SK-N-MC (cell line): ENCODE measurements at regions not wholly inside any gene's neighbourhood (a gene's known extent, or its start where the extent isn't known, plus 50 kb on each side); places are given as distances from the start of the nearest gene placed in this dataset.

ENCODE experiments used
- EZH2 ChIP-seq: fragments of 200-600 bp; sonication (generic); IDR thresholded peaks from one replicate; pipeline ENCODE4 v1.6.1; 2017; ENCODE audit warnings: antibody characterized with exemption
- FOXP2 ChIP-seq: optimal IDR thresholded peaks from 2 replicates; pipeline ENCODE3; 2011; ENCODE audit warnings: mild to moderate bottlenecking, moderate library complexity; ENCODE audit not compliant: insufficient read depth; ENCODE audit errors: extremely low read length, control extremely low read depth
- POLR2AphosphoS5 ChIP-seq: IDR thresholded peaks from 2 replicates; pipeline ENCODE4 v1.6.1; 2012; ENCODE audit warnings: mild to moderate bottlenecking, low read depth, low read length, borderline replicate concordance

DNA sequence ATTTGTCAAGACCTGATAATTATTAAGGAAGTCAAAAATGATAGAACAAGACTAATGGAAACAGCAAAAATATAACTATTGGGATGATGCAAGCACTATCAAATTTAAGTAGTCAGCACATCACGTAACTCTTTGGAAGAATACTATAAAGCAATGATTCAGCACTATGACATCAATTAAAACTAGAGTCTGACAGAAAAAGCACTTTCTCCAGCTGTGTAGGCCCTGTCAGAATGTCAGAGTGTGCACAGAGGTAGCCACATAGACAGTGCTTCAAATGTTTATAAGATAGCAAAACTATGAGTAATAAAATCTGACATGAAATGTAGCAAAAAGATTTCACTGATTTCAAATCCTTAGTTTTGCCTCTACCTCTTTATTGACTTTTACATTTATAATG, 1226.6 kb upstream of the ADGRL3 start:
- no peak for TF ChIP-seq EZH2
- TF ChIP-seq POLR2AphosphoS5, result no peak; the same call in 1 of the 2 replicates
- TF ChIP-seq FOXP2, result no peak
